CD4-positive, CD25-positive, alpha-beta regulatory T cell (primary cell): ENCODE measurements at regions not wholly inside any gene's neighbourhood (a gene's known extent, or its start where the extent isn't known, plus 50 kb on each side); places are given as distances from the start of the nearest gene placed in this dataset.

Experiments
- ATAC-seq, 2 donors: fragments of 150-1000 bp; cut with Tn5 transposase; one replicate each; pipeline ENCODE4 v1.10.0; 2021; ENCODE audit warnings: low read depth in 2 of 2, moderate number of reproducible peaks in 2 of 2, moderate library complexity in 1 of 2
- DNase-seq, 3 donors: peaks; one replicate each; pipeline versions ENCODE4 v3.0.0 to v3.0.0-alpha.2; 2012 to 2022; ENCODE audit warnings: mixed read lengths in 1 of 3
- H3K27ac ChIP-seq: one replicate; pipeline ENCODE4 v1.7.0; 2013; ENCODE audit warnings: mild to moderate bottlenecking, low read length; ENCODE audit not compliant: insufficient read depth, poor library complexity, severe bottlenecking
- H3K27me3 ChIP-seq: one replicate; pipeline ENCODE4 v1.7.0; 2013; ENCODE audit warnings: low read length; ENCODE audit not compliant: control insufficient read depth, insufficient read depth
- H3K36me3 ChIP-seq: one replicate; pipeline ENCODE4 v1.7.0; 2013; ENCODE audit warnings: mild to moderate bottlenecking, low read length, moderate library complexity; ENCODE audit not compliant: control insufficient read depth, insufficient read depth
- H3K4me1 ChIP-seq: 2 replicates; pipeline ENCODE4 v1.7.0; 2013; ENCODE audit warnings: mild to moderate bottlenecking, low read length; ENCODE audit not compliant: insufficient read depth, control insufficient read depth, poor library complexity, severe bottlenecking
- H3K4me3 ChIP-seq: one replicate; pipeline ENCODE4 v1.7.0; 2013; ENCODE audit warnings: low read depth, mild to moderate bottlenecking, low read length, moderate library complexity
- H3K9me3 ChIP-seq, 2 experiments: 1 replicate in 1 of 2; 2 replicates in 1 of 2; pipeline ENCODE4 v1.7.0; 2013; ENCODE audit warnings: low read length in 2 of 2, mild to moderate bottlenecking in 1 of 2, moderate library complexity in 1 of 2; ENCODE audit not compliant: control insufficient read depth in 2 of 2
- H3K27ac Mint-ChIP-seq, 3 donors: one replicate each; pipeline ENCODE4 v1.8.0; 2020 to 2022; ENCODE audit warnings: mild to moderate bottlenecking in 3 of 3, mixed read lengths in 3 of 3, moderate library complexity in 2 of 3
- H3K27me3 Mint-ChIP-seq: one replicate; pipeline ENCODE4 v1.8.0; 2022; ENCODE audit warnings: mild to moderate bottlenecking, mixed read lengths
- H3K36me3 Mint-ChIP-seq: one replicate; pipeline ENCODE4 v1.8.0; 2020; ENCODE audit warnings: mixed read lengths
- H3K4me1 Mint-ChIP-seq, 4 donors: one replicate each; pipeline ENCODE4 v1.8.0; 2020 to 2022; ENCODE audit warnings: mixed read lengths in 4 of 4, mild to moderate bottlenecking in 1 of 4
- H3K4me3 Mint-ChIP-seq, 4 donors: one replicate each; pipeline ENCODE4 v1.8.0; 2020 to 2022; ENCODE audit warnings: mild to moderate bottlenecking in 4 of 4, mixed read lengths in 4 of 4, moderate library complexity in 3 of 4
- H3K9me3 Mint-ChIP-seq, 7 donors: one replicate each; pipeline ENCODE4 v1.8.0; 2020 to 2022; ENCODE audit warnings: mixed read lengths in 7 of 7, mild to moderate bottlenecking in 3 of 7, moderate library complexity in 2 of 7

DNA sequence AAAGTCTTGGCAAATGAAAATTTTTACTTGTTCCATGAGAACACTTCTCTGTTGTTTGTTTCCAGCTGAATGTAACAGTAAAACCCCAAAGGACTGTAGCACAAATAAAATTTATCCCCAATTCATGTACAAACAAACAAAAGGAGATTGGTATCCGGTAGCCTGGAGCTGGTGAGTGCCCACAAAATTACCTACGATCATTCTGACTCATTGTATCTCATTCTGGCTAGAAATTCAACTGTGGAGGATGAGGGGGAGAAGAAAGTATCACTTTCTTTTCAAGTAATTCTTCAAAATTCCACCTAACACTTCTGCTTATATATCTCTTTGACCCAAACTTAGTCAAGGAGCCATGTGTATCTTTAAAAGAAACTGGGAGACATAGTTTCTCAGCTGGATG is 268.5 kb downstream of the ALG10B start:
- Histone ChIP-seq H3K27ac (no peak overlapping the region), H3K4me3 (no peak overlapping the region), H3K36me3 (no peaks in the 10 kb centered on the region), H3K27me3 (no peaks in the 10 kb centered on the region), H3K4me1 (no peaks in the 10 kb centered on the region), H3K9me3 (no peaks in the 10 kb centered on the region)
- Mint-ChIP-seq H3K4me3 (no peak overlapping the region), H3K36me3 (no peaks in the 10 kb centered on the region), H3K9me3 (peaks cover 0 to 10% (median 3%) of the 10 kb centered on the region in 7 donors), H3K4me1 (no peaks in the 10 kb centered on the region), H3K27ac (no peak overlapping the region), H3K27me3 (no peaks in the 10 kb centered on the region)
- ATAC-seq (no peak), DNase-seq (no peak)

DNA sequence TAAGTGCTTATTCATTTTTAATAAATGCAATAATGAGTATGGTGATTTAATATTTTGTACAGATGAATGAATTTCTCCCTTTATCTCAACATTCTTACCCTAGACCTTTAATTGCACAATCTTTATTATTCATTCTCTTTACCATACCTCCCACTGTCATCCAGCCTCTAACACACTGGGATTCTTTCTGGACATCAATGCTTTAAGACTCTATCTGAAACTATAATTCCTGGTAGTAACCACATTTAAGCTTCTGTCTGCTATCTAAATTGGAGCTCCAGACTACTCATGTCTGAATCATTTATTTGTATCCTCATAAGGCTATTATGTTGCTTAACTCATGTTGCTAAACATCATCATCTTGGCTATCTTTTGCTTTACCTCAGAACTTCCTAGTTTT is 270.2 kb downstream of the ALG10B start:
- H3K4me3 ChIP-seq = no peak overlapping the region
- H3K4me1 Mint-ChIP-seq = no peaks in the 10 kb centered on the region
- peaks cover 0 to 8% (median 5%) of the 10 kb centered on the region in 7 donors for H3K9me3 Mint-ChIP-seq
- no peaks in the 10 kb centered on the region for H3K4me1 ChIP-seq
- H3K9me3 ChIP-seq = no peaks in the 10 kb centered on the region
- no peaks in the 10 kb centered on the region for H3K36me3 Mint-ChIP-seq
- ATAC-seq = no peak
- no peaks in the 10 kb centered on the region for H3K27me3 ChIP-seq
- H3K27ac ChIP-seq = no peak overlapping the region
- H3K36me3 ChIP-seq = no peaks in the 10 kb centered on the region
- no peak for DNase-seq
- no peaks in the 10 kb centered on the region for H3K27me3 Mint-ChIP-seq
- no peak overlapping the region for H3K4me3 Mint-ChIP-seq
- no peak overlapping the region for H3K27ac Mint-ChIP-seq

DNA sequence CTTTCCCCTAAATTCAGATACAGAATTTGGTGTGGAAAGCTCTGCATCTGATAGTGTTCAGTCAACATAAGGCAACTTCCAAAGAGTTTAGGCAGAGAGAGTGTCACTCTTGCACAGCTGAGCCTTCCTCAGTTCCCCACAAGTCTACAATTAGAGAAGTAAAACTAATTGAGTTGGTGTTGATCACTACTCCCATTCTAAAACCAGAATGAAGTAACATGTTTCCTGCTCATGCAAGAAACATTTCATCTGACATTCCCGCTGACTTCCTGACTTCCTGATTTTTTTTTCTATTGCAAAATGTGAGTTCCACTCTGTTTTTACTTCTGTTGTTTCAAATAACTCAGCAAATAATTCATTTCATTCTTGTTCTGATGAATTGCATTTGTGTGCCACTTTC is 271.0 kb downstream of the ALG10B start:
- Histone ChIP-seq H3K27ac (no peak overlapping the region), H3K4me1 (no peaks in the 10 kb centered on the region), H3K9me3 (no peaks in the 10 kb centered on the region), H3K36me3 (no peaks in the 10 kb centered on the region), H3K4me3 (no peak overlapping the region), H3K27me3 (no peaks in the 10 kb centered on the region)
- H3K27ac Mint-ChIP-seq = no peak overlapping the region
- H3K36me3 Mint-ChIP-seq = no peaks in the 10 kb centered on the region
- DNase-seq (no peak), ATAC-seq (peak in 1 of 2 donors; percentile 16)
- H3K27me3 Mint-ChIP-seq = no peaks in the 10 kb centered on the region
- no peaks in the 10 kb centered on the region for H3K4me1 Mint-ChIP-seq
- peaks cover 2 to 8% (median 5%) of the 10 kb centered on the region in 7 donors for H3K9me3 Mint-ChIP-seq
- no peak overlapping the region for H3K4me3 Mint-ChIP-seq

DNA sequence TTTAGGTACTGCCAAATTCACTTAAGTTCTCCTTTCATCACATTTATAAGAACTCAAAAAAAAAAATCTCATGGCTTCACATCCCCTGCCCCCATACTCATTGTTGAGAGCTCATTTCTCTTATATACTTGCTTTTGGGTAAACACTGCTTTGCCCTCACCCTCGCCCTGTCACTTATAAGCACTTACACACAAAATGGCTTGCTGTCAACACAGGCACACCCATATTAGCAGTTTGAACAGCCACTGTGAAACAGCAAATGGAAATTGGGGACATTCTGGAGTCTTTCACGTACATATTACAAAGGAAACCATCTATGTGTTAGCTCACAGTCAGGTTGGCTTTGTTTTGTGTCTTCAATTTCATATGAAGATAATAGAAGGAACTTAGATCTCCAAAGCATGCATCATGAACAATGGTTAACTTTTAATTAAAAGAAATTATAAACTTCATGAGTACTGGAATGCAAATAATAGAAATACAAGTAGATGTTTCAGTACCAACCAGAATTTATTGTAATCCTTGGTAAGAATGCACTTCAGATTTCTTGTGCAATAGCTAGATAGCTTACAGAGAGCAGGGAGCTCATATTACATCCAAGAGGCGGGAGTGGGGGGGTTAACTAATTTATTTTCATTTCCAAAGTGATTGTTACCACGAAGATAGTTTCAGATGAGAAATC is 272.2 kb downstream of the ALG10B start:
- Mint-ChIP-seq H3K27me3 (no peaks in the 10 kb centered on the region), H3K4me1 (no peaks in the 10 kb centered on the region), H3K27ac (no peak overlapping the region), H3K36me3 (no peaks in the 10 kb centered on the region), H3K9me3 (peaks cover 0 to 11% (median 5%) of the 10 kb centered on the region in 7 donors), H3K4me3 (no peak overlapping the region)
- Histone ChIP-seq H3K4me3 (no peak overlapping the region), H3K9me3 (no peaks in the 10 kb centered on the region), H3K27me3 (no peaks in the 10 kb centered on the region), H3K36me3 (no peaks in the 10 kb centered on the region), H3K4me1 (no peaks in the 10 kb centered on the region), H3K27ac (no peak overlapping the region)
- no peak for ATAC-seq
- no peak for DNase-seq

DNA sequence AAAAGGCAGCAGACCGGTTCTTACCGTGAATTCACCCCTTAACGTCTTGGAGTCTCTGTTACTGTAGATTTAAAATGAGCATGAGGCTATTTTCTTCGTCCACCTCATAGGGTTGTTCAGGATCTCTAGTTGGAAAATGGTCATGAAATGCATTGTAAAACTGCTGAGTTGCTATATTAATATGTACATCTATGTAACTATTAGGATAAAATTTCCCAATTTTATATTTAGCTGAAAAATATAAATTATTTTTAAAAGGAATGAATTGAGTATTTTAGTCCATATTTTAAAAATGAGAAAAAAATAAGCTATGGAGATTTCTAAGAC is 272.7 kb downstream of the ALG10B start:
- no peak for DNase-seq
- Histone ChIP-seq H3K4me1 (no peaks in the 10 kb centered on the region), H3K36me3 (no peaks in the 10 kb centered on the region), H3K4me3 (no peak overlapping the region), H3K9me3 (no peaks in the 10 kb centered on the region), H3K27me3 (no peaks in the 10 kb centered on the region), H3K27ac (no peak overlapping the region)
- no peaks in the 10 kb centered on the region for H3K4me1 Mint-ChIP-seq
- no peak overlapping the region for H3K27ac Mint-ChIP-seq
- no peak for ATAC-seq
- H3K4me3 Mint-ChIP-seq = no peak overlapping the region
- peaks cover 0 to 11% (median 5%) of the 10 kb centered on the region in 7 donors for H3K9me3 Mint-ChIP-seq
- H3K27me3 Mint-ChIP-seq = no peaks in the 10 kb centered on the region
- H3K36me3 Mint-ChIP-seq = no peaks in the 10 kb centered on the region

DNA sequence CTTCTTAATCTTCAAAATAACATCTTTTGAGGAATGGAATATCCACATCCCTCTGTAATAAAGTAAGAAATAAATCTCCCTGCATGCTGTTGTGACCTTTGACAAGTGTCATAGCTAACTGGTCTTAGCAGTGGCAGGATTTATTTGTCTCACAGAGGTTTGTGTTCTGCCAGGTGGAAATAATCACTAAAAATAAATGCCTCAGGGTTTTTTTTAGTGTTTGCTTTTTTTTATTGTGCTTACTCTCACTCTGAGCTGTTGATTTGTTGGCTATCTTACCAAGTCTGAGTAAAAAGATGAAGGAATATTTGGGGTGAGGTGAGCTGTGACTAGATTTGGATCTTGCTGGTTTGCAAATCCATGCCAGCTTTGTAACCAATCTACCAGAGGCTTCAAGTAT is 285.4 kb downstream of the ALG10B start:
- Mint-ChIP-seq H3K36me3 (no peaks in the 10 kb centered on the region), H3K4me1 (no peaks in the 10 kb centered on the region), H3K4me3 (no peak overlapping the region), H3K9me3 (peaks cover 0 to 18% (median 13%) of the 10 kb centered on the region in 7 donors), H3K27me3 (no peaks in the 10 kb centered on the region), H3K27ac (no peak overlapping the region)
- no peaks in the 10 kb centered on the region for H3K36me3 ChIP-seq
- ATAC-seq (no peak), DNase-seq (no peak)
- H3K4me1 ChIP-seq = no peaks in the 10 kb centered on the region
- H3K27me3 ChIP-seq = no peaks in the 10 kb centered on the region
- H3K9me3 ChIP-seq = no peaks in the 10 kb centered on the region
- H3K4me3 ChIP-seq = no peak overlapping the region
- no peak overlapping the region for H3K27ac ChIP-seq
